Right lobe of liver (tissue), 6 donors: ENCODE measurements at regions not wholly inside any gene's neighbourhood (a gene's known extent, or its start where the extent isn't known, plus 50 kb on each side); places are given as distances from the start of the nearest gene placed in this dataset.
"Not testable (repeated sequence)": the region's sequence is repeated elsewhere in the genome, so short reads cannot be mapped to it uniquely, and the experiment has no call there.

ENCODE experiments used
- ATAC-seq, 4 donors: fragments of 200-7000 bp; cut with Tn5 transposase; one replicate each; pipeline ENCODE4 v1.9.1; 2020; ENCODE audit warnings: mild to moderate bottlenecking in 4 of 4, moderate library complexity in 4 of 4
- DNase-seq, 3 donors: peaks; one replicate each; pipeline ENCODE4 v3.0.0-alpha.2; 2020
- H3K27ac ChIP-seq, 3 donors: fragments of 200-600 bp; one replicate each; pipeline ENCODE4 v1.8.0; 2022
- H3K27me3 ChIP-seq, 2 donors: fragments of 200-600 bp; one replicate each; pipeline ENCODE4 v1.8.0; 2022
- H3K36me3 ChIP-seq, 4 donors: fragments of 200-600 bp; sonication (generic) in 1 of 4; one replicate each; pipeline versions ENCODE4 v1.5.1 to v1.8.0; 2017 to 2022; ENCODE audit warnings: control low read depth in 1 of 4
- H3K4me1 ChIP-seq, 4 donors: fragments of 200-600 bp; sonication (generic) in 1 of 4; one replicate each; pipeline versions ENCODE4 v1.5.1 to v1.8.0; 2017 to 2022; ENCODE audit warnings: control low read depth in 1 of 4
- H3K4me3 ChIP-seq, 3 donors: fragments of 200-600 bp; one replicate each; pipeline ENCODE4 v1.8.0; 2022
- H3K9me3 ChIP-seq, 4 donors: fragments of 200-600 bp; sonication (generic) in 1 of 4; one replicate each; pipeline versions ENCODE4 v1.5.1 to v1.8.0; 2017 to 2022; ENCODE audit warnings: control low read depth in 1 of 4
- POLR2A ChIP-seq: fragments of 450-650 bp; IDR thresholded peaks from one replicate; pipeline ENCODE4 v1.6.1; 2017; ENCODE audit warnings: antibody characterized with exemption, mild to moderate bottlenecking
- WGBS: methylation state at CpG from one replicate; pipeline ENCODE4 v1.1.6; 2018; ENCODE audit warnings: low coverage, low lambda C conversion rate; ENCODE audit not compliant: insufficient coverage; ENCODE audit errors: missing lambda C conversion rate; 5-methylcytosine and 5-hydroxymethylcytosine counted together
- intact Hi-C, 2 donors: fragments of 100-400 bp; cut with DNase I; formaldehyde crosslinking; loops; one replicate each; pipeline versions ENCODE4 v1.11.2 to v1.14.1; 2022
- TF ChIP-seq, protein P1 (sequence below), 4 donors: fragments of 200-600 bp in 3 of 4; fragments of 450-650 bp in 1 of 4; IDR thresholded peaks; one replicate each; pipeline versions ENCODE4 v1.5.1 to v1.8.0; 2016 to 2022; ENCODE audit warnings: antibody characterized with exemption in 4 of 4, mild to moderate bottlenecking in 2 of 4
- donor health status: DM: no; HTN: yes; CAD: no.
- donor health status: DM: no; HTN: no; CAD: no.
- donor health status: DM: no; HTN: no; CAD: no.
- donor health status: DM: no; HTN: yes; CAD: no.
- donor health status: DM: no; HTN: yes; CAD: no.

DNA sequence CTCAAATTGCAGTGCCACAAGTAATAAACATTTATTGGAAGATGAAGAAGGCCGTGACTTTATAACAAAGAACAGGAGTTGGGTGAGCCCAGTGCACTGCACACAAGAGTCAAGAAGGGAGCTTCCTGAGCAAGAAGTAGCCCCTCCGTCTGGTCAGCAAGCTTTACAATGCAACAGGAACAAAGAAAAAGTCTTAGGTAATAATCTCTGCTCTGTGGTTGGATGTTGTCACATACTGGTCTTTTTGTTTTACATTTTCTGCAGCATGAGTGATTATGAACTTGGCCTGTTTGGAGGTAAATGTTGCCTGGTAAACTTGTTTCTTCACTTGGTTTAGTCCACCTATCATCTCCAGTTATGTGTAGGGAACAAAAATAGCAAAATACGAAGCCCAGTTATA is 157.2 kb downstream of the KDM5D start:
- intact Hi-C loops: no loop called here
- DNase-seq (no peak), ATAC-seq (no peak)
- Histone ChIP-seq H3K27me3 (no peaks in the 10 kb centered on the region), H3K4me1 (no peaks in the 10 kb centered on the region), H3K4me3 (no peak overlapping the region), H3K27ac (no peak overlapping the region), H3K36me3 (no peaks in the 10 kb centered on the region), H3K9me3 (no peaks in the 10 kb centered on the region)
- no peak for TF ChIP-seq POLR2A
- TF ChIP-seq, protein P1, sequence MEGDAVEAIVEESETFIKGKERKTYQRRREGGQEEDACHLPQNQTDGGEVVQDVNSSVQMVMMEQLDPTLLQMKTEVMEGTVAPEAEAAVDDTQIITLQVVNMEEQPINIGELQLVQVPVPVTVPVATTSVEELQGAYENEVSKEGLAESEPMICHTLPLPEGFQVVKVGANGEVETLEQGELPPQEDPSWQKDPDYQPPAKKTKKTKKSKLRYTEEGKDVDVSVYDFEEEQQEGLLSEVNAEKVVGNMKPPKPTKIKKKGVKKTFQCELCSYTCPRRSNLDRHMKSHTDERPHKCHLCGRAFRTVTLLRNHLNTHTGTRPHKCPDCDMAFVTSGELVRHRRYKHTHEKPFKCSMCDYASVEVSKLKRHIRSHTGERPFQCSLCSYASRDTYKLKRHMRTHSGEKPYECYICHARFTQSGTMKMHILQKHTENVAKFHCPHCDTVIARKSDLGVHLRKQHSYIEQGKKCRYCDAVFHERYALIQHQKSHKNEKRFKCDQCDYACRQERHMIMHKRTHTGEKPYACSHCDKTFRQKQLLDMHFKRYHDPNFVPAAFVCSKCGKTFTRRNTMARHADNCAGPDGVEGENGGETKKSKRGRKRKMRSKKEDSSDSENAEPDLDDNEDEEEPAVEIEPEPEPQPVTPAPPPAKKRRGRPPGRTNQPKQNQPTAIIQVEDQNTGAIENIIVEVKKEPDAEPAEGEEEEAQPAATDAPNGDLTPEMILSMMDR (IDR thresholded peaks at IDR 0.05): no peak
- no CpG with 5 or more reads among the region's 3 CpGs for WGBS

DNA sequence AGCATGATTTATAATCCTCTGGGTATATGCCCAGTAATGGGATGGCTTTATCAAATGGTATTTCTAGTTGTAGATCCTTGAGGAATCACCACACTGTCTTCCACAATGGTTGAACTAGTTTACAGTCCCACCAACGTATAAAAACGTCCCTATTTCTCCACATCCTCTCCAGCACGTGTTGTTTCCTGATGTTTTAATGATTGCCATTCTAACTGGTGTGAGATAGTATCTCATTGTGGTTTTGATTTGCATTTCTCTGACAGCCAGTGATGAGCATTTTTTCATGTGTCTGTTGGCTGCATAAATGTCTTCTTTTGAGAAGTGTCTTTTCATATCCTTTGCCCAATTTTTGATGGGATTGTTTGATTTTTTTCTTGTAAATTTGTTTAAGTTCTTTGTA is 163.5 kb downstream of the KDM5D start:
- H3K27me3 ChIP-seq, H3K27ac ChIP-seq, DNase-seq, H3K4me3 ChIP-seq, intact Hi-C loops, H3K36me3 ChIP-seq, H3K9me3 ChIP-seq, ATAC-seq, H3K4me1 ChIP-seq: not testable (repeated sequence)
- no CpG with 5 or more reads among the region's 3 CpGs for WGBS

DNA sequence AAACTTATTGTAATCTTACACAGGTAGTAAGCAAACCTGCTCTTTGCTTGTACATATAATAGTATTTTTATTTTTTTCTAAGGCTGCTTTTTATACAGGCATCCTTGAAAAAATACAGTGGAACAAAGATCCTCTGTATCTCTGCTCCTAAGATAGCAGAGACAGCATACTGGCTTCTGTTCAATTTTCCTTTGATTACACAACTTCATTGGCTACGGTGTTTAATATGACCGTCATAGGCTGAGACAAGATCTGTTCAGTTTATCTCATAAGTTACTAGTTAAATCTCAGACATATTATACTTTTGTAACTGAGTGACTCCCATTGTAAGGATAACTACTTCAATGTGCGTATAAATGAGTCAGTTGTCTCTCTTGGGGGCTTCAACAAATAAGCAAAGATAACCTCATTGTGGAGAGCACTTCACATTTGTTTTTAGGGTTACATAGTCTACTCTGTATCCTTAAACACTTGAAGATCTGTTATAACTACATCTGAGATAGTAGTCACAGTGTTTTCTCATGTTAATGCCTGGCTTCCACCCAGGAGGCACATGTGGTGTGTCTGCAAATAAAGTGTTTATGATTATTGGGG is 166.1 kb downstream of the KDM5D start:
- Histone ChIP-seq H3K27me3 (no peaks in the 10 kb centered on the region), H3K4me1 (no peaks in the 10 kb centered on the region), H3K9me3 (no peaks in the 10 kb centered on the region), H3K36me3 (no peaks in the 10 kb centered on the region), H3K4me3 (no peak overlapping the region), H3K27ac (no peak overlapping the region)
- peak in 1 of 4 donors; percentile 89 for ATAC-seq
- no peak for DNase-seq
- TF ChIP-seq POLR2A: no peak
- TF ChIP-seq, protein P1 (IDR thresholded peaks at IDR 0.05): no peak
- no CpG with 5 or more reads among the region's 3 CpGs for WGBS
- intact Hi-C loops: no loop called here

DNA sequence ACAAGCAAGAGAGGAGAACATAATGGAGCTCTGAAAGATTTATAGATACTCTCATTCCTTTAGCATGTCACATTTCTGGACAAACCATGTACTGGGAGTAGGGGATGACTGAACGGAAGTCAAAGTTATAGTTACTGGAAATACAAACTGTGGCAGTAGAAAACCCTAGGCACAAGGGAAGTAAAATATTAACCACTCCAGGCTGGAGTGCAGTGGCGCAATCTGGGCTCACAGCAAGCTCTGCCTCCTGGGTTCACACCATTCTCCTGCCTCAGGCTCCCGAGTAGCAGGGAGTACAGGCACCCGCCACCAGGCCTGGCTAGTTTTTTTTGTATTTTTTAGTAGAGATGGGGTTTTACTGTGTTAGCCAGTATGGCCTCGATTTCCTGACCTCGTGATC is 167.3 kb downstream of the KDM5D start:
- peak in 1 of 4 donors; percentile 96 for ATAC-seq
- intact Hi-C loops: no loop called here
- Histone ChIP-seq H3K4me1 (no peaks in the 10 kb centered on the region), H3K4me3 (no peak overlapping the region), H3K27ac (no peak overlapping the region), H3K27me3 (no peaks in the 10 kb centered on the region), H3K9me3 (no peaks in the 10 kb centered on the region), H3K36me3 (no peaks in the 10 kb centered on the region)
- WGBS: no CpG with 5 or more reads among the region's 6 CpGs
- no peak for TF ChIP-seq POLR2A
- TF ChIP-seq, protein P1 (IDR thresholded peaks at IDR 0.05): no peak
- peak in 1 of 3 donors; percentile 64 for DNase-seq

DNA sequence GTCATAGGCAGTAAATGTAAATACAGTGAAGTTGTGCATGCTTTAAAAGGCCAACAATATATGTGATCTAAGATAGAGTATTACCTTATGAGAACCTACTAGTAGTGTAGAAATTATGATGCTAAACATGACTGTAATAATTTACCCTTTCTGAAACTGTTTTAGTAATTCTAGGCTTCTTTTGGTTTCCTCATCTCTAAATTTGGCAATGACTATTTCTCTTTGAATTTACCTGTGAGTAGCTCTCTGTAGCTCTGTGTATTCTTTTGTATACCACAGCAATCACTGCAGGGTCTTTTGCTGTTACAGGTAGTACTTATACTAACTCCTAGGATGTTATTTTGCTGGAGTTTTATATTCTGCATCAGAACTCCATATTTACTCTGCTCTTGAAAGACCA is 169.6 kb downstream of the KDM5D start:
- ATAC-seq: no peak
- Histone ChIP-seq H3K4me1 (no peaks in the 10 kb centered on the region), H3K27me3 (no peaks in the 10 kb centered on the region), H3K27ac (no peak overlapping the region), H3K4me3 (no peak overlapping the region), H3K9me3 (no peaks in the 10 kb centered on the region), H3K36me3 (no peaks in the 10 kb centered on the region)
- intact Hi-C loops: no loop called here
- no peak for DNase-seq
- no peak for TF ChIP-seq POLR2A
- TF ChIP-seq, protein P1 (IDR thresholded peaks at IDR 0.05): no peak
